GM23338 (cell line): ENCODE measurements at regions not wholly inside any gene's neighbourhood (a gene's known extent, or its start where the extent isn't known, plus 50 kb on each side); places are given as distances from the start of the nearest gene placed in this dataset.
A peak's percentile ranks its signal among the peaks of the same experiment; 100 is the strongest.

Experiments
- ATAC-seq: fragments of 200-7000 bp; cut with Tn5 transposase; 3 replicates; pipeline ENCODE4 v1.9.1; 2020
- DNase-seq: peaks from one replicate; pipeline ENCODE4 v3.0.0-alpha.2; 2015; ENCODE audit warnings: low spot score
- H2AFZ ChIP-seq: fragments of 200-600 bp; sonication (generic); 2 replicates; pipeline ENCODE4 v1.8.0; 2016; ENCODE audit warnings: antibody characterized with exemption, mild to moderate bottlenecking, moderate library complexity
- H3F3A ChIP-seq: fragments of 200-600 bp; sonication (generic); replicated peaks from 2 replicates; pipeline ENCODE4 v1.8.0; 2017; ENCODE audit warnings: antibody characterized with exemption, mixed run types, low read depth
- H3K27ac ChIP-seq: fragments of 200-600 bp; sonication (generic); 2 replicates; pipeline ENCODE4 v1.6.1; 2016; ENCODE audit warnings: low read depth
- H3K27me3 ChIP-seq: fragments of 200-600 bp; sonication (generic); 2 replicates; pipeline ENCODE4 v1.8.0; 2016; ENCODE audit warnings: mild to moderate bottlenecking, mixed run types, moderate library complexity; ENCODE audit not compliant: insufficient read depth
- H3K36me3 ChIP-seq: fragments of 200-600 bp; sonication (generic); 2 replicates; pipeline ENCODE4 v1.8.0; 2016; ENCODE audit warnings: mild to moderate bottlenecking; ENCODE audit not compliant: insufficient read depth
- H3K4me1 ChIP-seq: fragments of 200-600 bp; sonication (generic); 2 replicates; pipeline ENCODE4 v1.8.0; 2016; ENCODE audit warnings: mild to moderate bottlenecking, moderate library complexity; ENCODE audit not compliant: insufficient read depth
- H3K4me2 ChIP-seq: fragments of 200-600 bp; sonication (generic); 2 replicates; pipeline ENCODE4 v1.7.1; 2017; ENCODE audit warnings: mixed run types
- H3K4me3 ChIP-seq: fragments of 200-600 bp; sonication (generic); 2 replicates; pipeline ENCODE4 v1.6.1; 2016; ENCODE audit warnings: mixed run types
- H3K79me2 ChIP-seq: fragments of 200-600 bp; sonication (generic); replicated peaks from 2 replicates; pipeline ENCODE4 v1.8.0; 2017; ENCODE audit warnings: mild to moderate bottlenecking; ENCODE audit not compliant: insufficient read depth
- H3K9me2 ChIP-seq: fragments of 200-600 bp; sonication (generic); 2 replicates; pipeline ENCODE4 v1.8.0; 2017; ENCODE audit not compliant: insufficient read depth
- H4K20me1 ChIP-seq: fragments of 200-600 bp; sonication (generic); replicated peaks from 2 replicates; pipeline ENCODE4 v1.8.0; 2017; ENCODE audit warnings: mild to moderate bottlenecking; ENCODE audit not compliant: insufficient read depth
- H3K27ac Mint-ChIP-seq: 2 replicates; pipeline ENCODE4 v1.8.0; 2020; ENCODE audit warnings: inconsistent platforms, mild to moderate bottlenecking, moderate library complexity, mixed read lengths
- H3K27me3 Mint-ChIP-seq: 3 replicates; pipeline ENCODE4 v1.8.0; 2022; ENCODE audit warnings: low read depth, mild to moderate bottlenecking, moderate library complexity, mixed read lengths, inconsistent platforms; ENCODE audit not compliant: insufficient read depth, poor library complexity
- H3K36me3 Mint-ChIP-seq: 3 replicates; pipeline ENCODE4 v1.8.0; 2021; ENCODE audit warnings: low read depth, mild to moderate bottlenecking, inconsistent platforms, moderate library complexity, mixed read lengths
- H3K4me1 Mint-ChIP-seq: 3 replicates; pipeline ENCODE4 v1.8.0; 2020; ENCODE audit warnings: mild to moderate bottlenecking, inconsistent platforms, mixed read lengths
- H3K4me3 Mint-ChIP-seq: 3 replicates; pipeline ENCODE4 v1.8.0; 2021; ENCODE audit warnings: moderate library complexity, mild to moderate bottlenecking, inconsistent platforms, mixed read lengths
- H3K9me3 Mint-ChIP-seq: 3 replicates; pipeline ENCODE4 v1.8.0; 2020; ENCODE audit warnings: moderate library complexity, mild to moderate bottlenecking, inconsistent platforms, mixed read lengths
- CREB1 ChIP-seq: fragments of 250-450 bp; sonication (Bioruptor Pico); IDR thresholded peaks from 2 replicates; pipeline ENCODE4 v1.5.0; 2020; ENCODE audit warnings: low read depth, mild to moderate bottlenecking, moderate library complexity
- ETS1 ChIP-seq: IDR thresholded peaks from 2 replicates; pipeline ENCODE4 v1.6.1; 2016; ENCODE audit warnings: antibody characterized with exemption
- EZH2 ChIP-seq: fragments of 200-600 bp; sonication (generic); IDR thresholded peaks from one replicate; pipeline ENCODE4 v1.8.0; 2017; ENCODE audit warnings: antibody characterized with exemption, mild to moderate bottlenecking, low read depth; ENCODE audit not compliant: unreplicated experiment
- EZH2phosphoT487 ChIP-seq: fragments of 200-600 bp; sonication (generic); IDR thresholded peaks from one replicate; pipeline ENCODE4 v1.8.1; 2018; ENCODE audit warnings: antibody characterized with exemption; ENCODE audit not compliant: unreplicated experiment
- JUNB ChIP-seq: IDR thresholded peaks from one replicate; pipeline ENCODE4 v1.6.1; 2016; ENCODE audit warnings: antibody characterized with exemption; ENCODE audit not compliant: unreplicated experiment
- NANOG ChIP-seq: IDR thresholded peaks from 2 replicates; pipeline ENCODE4 v1.6.1; 2016; ENCODE audit warnings: antibody characterized with exemption, borderline replicate concordance
- POLR2AphosphoS5 ChIP-seq: IDR thresholded peaks from 2 replicates; pipeline ENCODE4 v1.6.1; 2016; ENCODE audit warnings: antibody characterized with exemption, low read depth
- STAT1 ChIP-seq: IDR thresholded peaks from one replicate; pipeline ENCODE4 v1.6.1; 2016; ENCODE audit warnings: antibody characterized with exemption; ENCODE audit not compliant: unreplicated experiment
- ZNF114 ChIP-seq: fragments of 250-450 bp; sonication (Bioruptor Pico); IDR thresholded peaks from 2 replicates; pipeline ENCODE4 v1.5.0; 2020; ENCODE audit warnings: mild to moderate bottlenecking, moderate library complexity
- ZNF331 ChIP-seq: fragments of 250-450 bp; sonication (Bioruptor Pico); IDR thresholded peaks from 2 replicates; pipeline ENCODE4 v1.5.0; 2020; ENCODE audit warnings: low read depth, mild to moderate bottlenecking, moderate library complexity
- TF ChIP-seq, protein P1 (sequence below): fragments of 250-450 bp; sonication (Bioruptor Pico); IDR thresholded peaks from 2 replicates; pipeline ENCODE4 v1.5.0; 2020; ENCODE audit warnings: mild to moderate bottlenecking, moderate library complexity
- TF ChIP-seq, protein P2 (sequence below), 2 experiments: fragments of 200-600 bp in 1 of 2; sonication (generic) in 1 of 2; conservative IDR thresholded peaks; 2 replicates each; pipeline versions ENCODE4 v1.5.1 to v1.6.1; 2016 to 2017; ENCODE audit warnings: antibody characterized with exemption in 2 of 2, low read depth in 2 of 2, mild to moderate bottlenecking in 2 of 2, moderate library complexity in 1 of 2
- TF ChIP-seq, protein P3 (sequence below): IDR thresholded peaks from one replicate; pipeline ENCODE4 v1.6.1; 2018; ENCODE audit warnings: antibody characterized with exemption; ENCODE audit not compliant: unreplicated experiment

DNA sequence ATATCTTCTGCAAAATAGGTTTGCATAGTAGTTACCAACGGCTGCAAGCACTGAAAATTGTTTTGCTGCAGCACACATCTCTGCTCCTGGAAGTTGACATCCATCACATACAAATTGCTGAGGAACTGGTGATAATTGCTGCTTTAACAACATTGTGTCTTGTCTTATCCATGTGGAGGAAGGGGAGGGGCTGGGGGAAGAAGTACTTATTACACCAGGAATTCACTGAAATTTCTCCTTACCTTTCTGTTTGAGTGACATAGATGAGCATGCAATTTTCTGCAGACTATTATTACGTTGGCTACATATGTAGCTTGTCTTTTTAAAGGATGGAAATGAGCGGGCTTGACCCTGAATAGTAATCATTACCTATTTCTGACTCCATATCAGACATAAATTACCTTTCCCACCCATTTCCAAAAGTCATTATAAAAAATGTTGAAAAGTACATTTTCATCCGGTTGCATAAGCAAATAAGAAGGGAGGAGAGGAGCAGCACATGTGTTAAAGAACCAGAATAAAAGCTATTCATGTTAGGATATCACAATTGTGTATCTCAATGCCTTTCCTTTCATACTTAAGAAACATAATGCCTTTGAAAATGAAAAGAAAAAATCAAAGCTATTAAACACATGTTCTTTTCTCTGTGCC is 1905.6 kb downstream of the PCDH7 start:
- no peaks in the 10 kb centered on the region for H3K4me1 ChIP-seq
- no peaks in the 10 kb centered on the region for H3K9me2 ChIP-seq
- no peak overlapping the region for H3K27ac ChIP-seq
- peaks cover 12% of the 10 kb centered on the region for H3K9me3 Mint-ChIP-seq
- TF ChIP-seq JUNB (no peak), STAT1 (no peak), ZNF331 (no peak), NANOG (no peak), EZH2phosphoT487 (no peak), EZH2 (no peak), ETS1 (no peak), CREB1 (CRISPR knock-in tag) (no peak), POLR2AphosphoS5 (no peak), ZNF114 (CRISPR knock-in tag) (no peak)
- TF ChIP-seq, protein P1, sequence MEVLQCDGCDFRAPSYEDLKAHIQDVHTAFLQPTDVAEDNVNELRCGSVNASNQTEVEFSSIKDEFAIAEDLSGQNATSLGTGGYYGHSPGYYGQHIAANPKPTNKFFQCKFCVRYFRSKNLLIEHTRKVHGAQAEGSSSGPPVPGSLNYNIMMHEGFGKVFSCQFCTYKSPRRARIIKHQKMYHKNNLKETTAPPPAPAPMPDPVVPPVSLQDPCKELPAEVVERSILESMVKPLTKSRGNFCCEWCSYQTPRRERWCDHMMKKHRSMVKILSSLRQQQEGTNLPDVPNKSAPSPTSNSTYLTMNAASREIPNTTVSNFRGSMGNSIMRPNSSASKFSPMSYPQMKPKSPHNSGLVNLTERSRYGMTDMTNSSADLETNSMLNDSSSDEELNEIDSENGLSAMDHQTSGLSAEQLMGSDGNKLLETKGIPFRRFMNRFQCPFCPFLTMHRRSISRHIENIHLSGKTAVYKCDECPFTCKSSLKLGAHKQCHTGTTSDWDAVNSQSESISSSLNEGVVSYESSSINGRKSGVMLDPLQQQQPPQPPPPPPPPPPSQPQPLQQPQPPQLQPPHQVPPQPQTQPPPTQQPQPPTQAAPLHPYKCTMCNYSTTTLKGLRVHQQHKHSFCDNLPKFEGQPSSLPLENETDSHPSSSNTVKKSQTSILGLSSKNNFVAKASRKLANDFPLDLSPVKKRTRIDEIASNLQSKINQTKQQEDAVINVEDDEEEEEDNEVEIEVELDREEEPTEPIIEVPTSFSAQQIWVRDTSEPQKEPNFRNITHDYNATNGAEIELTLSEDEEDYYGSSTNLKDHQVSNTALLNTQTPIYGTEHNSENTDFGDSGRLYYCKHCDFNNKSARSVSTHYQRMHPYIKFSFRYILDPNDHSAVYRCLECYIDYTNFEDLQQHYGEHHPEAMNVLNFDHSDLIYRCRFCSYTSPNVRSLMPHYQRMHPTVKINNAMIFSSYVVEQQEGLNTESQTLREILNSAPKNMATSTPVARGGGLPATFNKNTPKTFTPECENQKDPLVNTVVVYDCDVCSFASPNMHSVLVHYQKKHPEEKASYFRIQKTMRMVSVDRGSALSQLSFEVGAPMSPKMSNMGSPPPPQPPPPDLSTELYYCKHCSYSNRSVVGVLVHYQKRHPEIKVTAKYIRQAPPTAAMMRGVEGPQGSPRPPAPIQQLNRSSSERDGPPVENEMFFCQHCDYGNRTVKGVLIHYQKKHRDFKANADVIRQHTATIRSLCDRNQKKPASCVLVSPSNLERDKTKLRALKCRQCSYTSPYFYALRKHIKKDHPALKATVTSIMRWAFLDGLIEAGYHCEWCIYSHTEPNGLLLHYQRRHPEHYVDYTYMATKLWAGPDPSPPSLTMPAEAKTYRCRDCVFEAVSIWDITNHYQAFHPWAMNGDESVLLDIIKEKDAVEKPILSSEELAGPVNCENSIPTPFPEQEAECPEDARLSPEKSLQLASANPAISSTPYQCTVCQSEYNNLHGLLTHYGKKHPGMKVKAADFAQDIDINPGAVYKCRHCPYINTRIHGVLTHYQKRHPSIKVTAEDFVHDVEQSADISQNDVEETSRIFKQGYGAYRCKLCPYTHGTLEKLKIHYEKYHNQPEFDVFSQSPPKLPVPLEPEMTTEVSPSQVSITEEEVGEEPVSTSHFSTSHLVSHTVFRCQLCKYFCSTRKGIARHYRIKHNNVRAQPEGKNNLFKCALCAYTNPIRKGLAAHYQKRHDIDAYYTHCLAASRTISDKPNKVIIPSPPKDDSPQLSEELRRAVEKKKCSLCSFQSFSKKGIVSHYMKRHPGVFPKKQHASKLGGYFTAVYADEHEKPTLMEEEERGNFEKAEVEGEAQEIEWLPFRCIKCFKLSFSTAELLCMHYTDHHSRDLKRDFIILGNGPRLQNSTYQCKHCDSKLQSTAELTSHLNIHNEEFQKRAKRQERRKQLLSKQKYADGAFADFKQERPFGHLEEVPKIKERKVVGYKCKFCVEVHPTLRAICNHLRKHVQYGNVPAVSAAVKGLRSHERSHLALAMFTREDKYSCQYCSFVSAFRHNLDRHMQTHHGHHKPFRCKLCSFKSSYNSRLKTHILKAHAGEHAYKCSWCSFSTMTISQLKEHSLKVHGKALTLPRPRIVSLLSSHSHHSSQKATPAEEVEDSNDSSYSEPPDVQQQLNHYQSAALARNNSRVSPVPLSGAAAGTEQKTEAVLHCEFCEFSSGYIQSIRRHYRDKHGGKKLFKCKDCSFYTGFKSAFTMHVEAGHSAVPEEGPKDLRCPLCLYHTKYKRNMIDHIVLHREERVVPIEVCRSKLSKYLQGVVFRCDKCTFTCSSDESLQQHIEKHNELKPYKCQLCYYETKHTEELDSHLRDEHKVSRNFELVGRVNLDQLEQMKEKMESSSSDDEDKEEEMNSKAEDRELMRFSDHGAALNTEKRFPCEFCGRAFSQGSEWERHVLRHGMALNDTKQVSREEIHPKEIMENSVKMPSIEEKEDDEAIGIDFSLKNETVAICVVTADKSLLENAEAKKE: no peak
- TF ChIP-seq, protein P2, sequence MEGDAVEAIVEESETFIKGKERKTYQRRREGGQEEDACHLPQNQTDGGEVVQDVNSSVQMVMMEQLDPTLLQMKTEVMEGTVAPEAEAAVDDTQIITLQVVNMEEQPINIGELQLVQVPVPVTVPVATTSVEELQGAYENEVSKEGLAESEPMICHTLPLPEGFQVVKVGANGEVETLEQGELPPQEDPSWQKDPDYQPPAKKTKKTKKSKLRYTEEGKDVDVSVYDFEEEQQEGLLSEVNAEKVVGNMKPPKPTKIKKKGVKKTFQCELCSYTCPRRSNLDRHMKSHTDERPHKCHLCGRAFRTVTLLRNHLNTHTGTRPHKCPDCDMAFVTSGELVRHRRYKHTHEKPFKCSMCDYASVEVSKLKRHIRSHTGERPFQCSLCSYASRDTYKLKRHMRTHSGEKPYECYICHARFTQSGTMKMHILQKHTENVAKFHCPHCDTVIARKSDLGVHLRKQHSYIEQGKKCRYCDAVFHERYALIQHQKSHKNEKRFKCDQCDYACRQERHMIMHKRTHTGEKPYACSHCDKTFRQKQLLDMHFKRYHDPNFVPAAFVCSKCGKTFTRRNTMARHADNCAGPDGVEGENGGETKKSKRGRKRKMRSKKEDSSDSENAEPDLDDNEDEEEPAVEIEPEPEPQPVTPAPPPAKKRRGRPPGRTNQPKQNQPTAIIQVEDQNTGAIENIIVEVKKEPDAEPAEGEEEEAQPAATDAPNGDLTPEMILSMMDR (conservative IDR thresholded peaks at IDR 0.05; ENCODE audit: low read depth in 2 of 2): no peak
- TF ChIP-seq, protein P3, sequence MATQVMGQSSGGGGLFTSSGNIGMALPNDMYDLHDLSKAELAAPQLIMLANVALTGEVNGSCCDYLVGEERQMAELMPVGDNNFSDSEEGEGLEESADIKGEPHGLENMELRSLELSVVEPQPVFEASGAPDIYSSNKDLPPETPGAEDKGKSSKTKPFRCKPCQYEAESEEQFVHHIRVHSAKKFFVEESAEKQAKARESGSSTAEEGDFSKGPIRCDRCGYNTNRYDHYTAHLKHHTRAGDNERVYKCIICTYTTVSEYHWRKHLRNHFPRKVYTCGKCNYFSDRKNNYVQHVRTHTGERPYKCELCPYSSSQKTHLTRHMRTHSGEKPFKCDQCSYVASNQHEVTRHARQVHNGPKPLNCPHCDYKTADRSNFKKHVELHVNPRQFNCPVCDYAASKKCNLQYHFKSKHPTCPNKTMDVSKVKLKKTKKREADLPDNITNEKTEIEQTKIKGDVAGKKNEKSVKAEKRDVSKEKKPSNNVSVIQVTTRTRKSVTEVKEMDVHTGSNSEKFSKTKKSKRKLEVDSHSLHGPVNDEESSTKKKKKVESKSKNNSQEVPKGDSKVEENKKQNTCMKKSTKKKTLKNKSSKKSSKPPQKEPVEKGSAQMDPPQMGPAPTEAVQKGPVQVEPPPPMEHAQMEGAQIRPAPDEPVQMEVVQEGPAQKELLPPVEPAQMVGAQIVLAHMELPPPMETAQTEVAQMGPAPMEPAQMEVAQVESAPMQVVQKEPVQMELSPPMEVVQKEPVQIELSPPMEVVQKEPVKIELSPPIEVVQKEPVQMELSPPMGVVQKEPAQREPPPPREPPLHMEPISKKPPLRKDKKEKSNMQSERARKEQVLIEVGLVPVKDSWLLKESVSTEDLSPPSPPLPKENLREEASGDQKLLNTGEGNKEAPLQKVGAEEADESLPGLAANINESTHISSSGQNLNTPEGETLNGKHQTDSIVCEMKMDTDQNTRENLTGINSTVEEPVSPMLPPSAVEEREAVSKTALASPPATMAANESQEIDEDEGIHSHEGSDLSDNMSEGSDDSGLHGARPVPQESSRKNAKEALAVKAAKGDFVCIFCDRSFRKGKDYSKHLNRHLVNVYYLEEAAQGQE: no peak
- no peaks in the 10 kb centered on the region for H3K36me3 ChIP-seq
- H3K27me3 Mint-ChIP-seq: peaks cover 2% of the 10 kb centered on the region
- 0 out of 2 replicates have a peak overlapping the region, but pooled peaks have one; percentile 19 for H2AFZ ChIP-seq
- H4K20me1 ChIP-seq: no peaks in the 10 kb centered on the region
- DNase-seq (no peak), ATAC-seq (no peak)
- peaks cover 4% of the 10 kb centered on the region; the same call in 2 of the 3 replicates for H3K36me3 Mint-ChIP-seq
- H3F3A ChIP-seq: no peaks in the 10 kb centered on the region
- no peaks in the 10 kb centered on the region for H3K27me3 ChIP-seq
- H3K27ac Mint-ChIP-seq: no peak overlapping the region
- H3K79me2 ChIP-seq: no peaks in the 10 kb centered on the region
- no peak overlapping the region for H3K4me3 Mint-ChIP-seq
- H3K4me3 ChIP-seq: no peak overlapping the region
- no peaks in the 10 kb centered on the region for H3K4me1 Mint-ChIP-seq
- H3K4me2 ChIP-seq: no peak overlapping the region
